SU-DHL-6 (cell line): ENCODE measurements at regions not wholly inside any gene's neighbourhood (a gene's known extent, or its start where the extent isn't known, plus 50 kb on each side); places are given as distances from the start of the nearest gene placed in this dataset.

Experiments used
- H2AFZ ChIP-seq: fragments of 200-600 bp; sonication (generic); 2 replicates; pipeline ENCODE4 v1.6.1; 2014; ENCODE audit warnings: low read depth, mild to moderate bottlenecking, moderate library complexity, mixed read lengths, antibody characterized with exemption, low read length; ENCODE audit not compliant: severe bottlenecking
- H3F3A ChIP-seq: fragments of 200-600 bp; shearing (Covaris generic); 2 replicates; pipeline ENCODE4 v1.6.0; 2016; ENCODE audit warnings: antibody characterized with exemption, mild to moderate bottlenecking; ENCODE audit not compliant: insufficient read depth
- H3K27ac ChIP-seq: fragments of 200-600 bp; sonication (generic); 2 replicates; pipeline ENCODE4 v1.5.1; 2016; ENCODE audit warnings: low read depth, mild to moderate bottlenecking, low read length, moderate library complexity, mixed read lengths
- H3K27me3 ChIP-seq: fragments of 200-600 bp; sonication (generic), shearing (Covaris generic); 2 replicates; pipeline ENCODE4 v1.6.0; 2014; ENCODE audit warnings: mild to moderate bottlenecking, low read length
- H3K36me3 ChIP-seq: fragments of 200-600 bp; sonication (generic); 2 replicates; pipeline ENCODE4 v1.6.1; 2014; ENCODE audit warnings: mild to moderate bottlenecking, low read length, mixed read lengths
- H3K4me2 ChIP-seq: fragments of 300-600, 200-600 bp; shearing (Covaris generic), sonication (generic); 2 replicates; pipeline ENCODE4 v1.6.0; 2014; ENCODE audit warnings: low read length, low read depth, mild to moderate bottlenecking; ENCODE audit not compliant: poor library complexity, severe bottlenecking
- H3K4me3 ChIP-seq: fragments of 200-600 bp; sonication (generic); 2 replicates; pipeline ENCODE4 v1.5.1; 2014; ENCODE audit warnings: antibody characterized with exemption, low read length, mild to moderate bottlenecking, mixed read lengths; ENCODE audit not compliant: insufficient read depth, poor library complexity, severe bottlenecking
- H3K79me2 ChIP-seq: fragments of 200-600 bp; sonication (generic); 2 replicates; pipeline ENCODE4 v1.6.1; 2014; ENCODE audit warnings: mild to moderate bottlenecking, low read length, moderate library complexity; ENCODE audit not compliant: insufficient read depth
- H3K9ac ChIP-seq: fragments of 200-600 bp; sonication (generic); 2 replicates; pipeline ENCODE4 v1.7.0; 2014; ENCODE audit warnings: mild to moderate bottlenecking, low read length
- H3K9me2 ChIP-seq: fragments of 200-600 bp; sonication (generic); replicated peaks from 2 replicates; pipeline ENCODE4 v1.6.1; 2014; ENCODE audit warnings: low read length; ENCODE audit not compliant: insufficient read depth
- H3K9me3 ChIP-seq: fragments of 200-600 bp; sonication (generic); 2 replicates; pipeline ENCODE4 v1.6.1; 2014; ENCODE audit warnings: low read length, mixed read lengths; ENCODE audit not compliant: insufficient read depth
- H4K20me1 ChIP-seq: fragments of 200-600 bp; sonication (generic); 2 replicates; pipeline ENCODE4 v1.6.1; 2014; ENCODE audit warnings: low read depth, mild to moderate bottlenecking, antibody characterized with exemption, low read length, moderate library complexity, mixed read lengths
- CTCF ChIP-seq: fragments of 200-600 bp; sonication (generic); IDR thresholded peaks from one replicate; pipeline ENCODE4 v1.5.1; 2017; ENCODE audit warnings: antibody characterized with exemption, mild to moderate bottlenecking, low read length, moderate library complexity; ENCODE audit not compliant: insufficient read depth, poor library complexity, severe bottlenecking
- EZH2phosphoT487 ChIP-seq: fragments of 200-600 bp; sonication (generic), shearing (Covaris generic); conservative IDR thresholded peaks from 2 replicates; pipeline ENCODE4 v1.6.1; 2018; ENCODE audit warnings: mild to moderate bottlenecking, antibody characterized with exemption, low read length, moderate library complexity, mixed read lengths

GRCh38 chr7:131919920-131920709 lies 363.7 kb upstream of the PODXL start:
- Histone ChIP-seq H3K9me2 (no peaks in the 10 kb centered on the region), H2AFZ (no peak overlapping the region), H3K4me2 (no peak overlapping the region), H3K9me3 (no peaks in the 10 kb centered on the region), H3K4me3 (no peak overlapping the region), H3K79me2 (no peaks in the 10 kb centered on the region), H3F3A (no peaks in the 10 kb centered on the region), H4K20me1 (no peaks in the 10 kb centered on the region), H3K27ac (no peak overlapping the region), H3K36me3 (no peaks in the 10 kb centered on the region), H3K9ac (no peak overlapping the region), H3K27me3 (no peaks in the 10 kb centered on the region)
- no peak for TF ChIP-seq EZH2phosphoT487
- no peak for TF ChIP-seq CTCF

GRCh38 chr7:131911112-131911511 lies 354.7 kb upstream of the PODXL start:
- no peaks in the 10 kb centered on the region for H3K9me3 ChIP-seq

GRCh38 chr7:131909151-131909768 lies 352.8 kb upstream of the PODXL start:
- TF ChIP-seq CTCF (no peak), EZH2phosphoT487 (no peak)
- Histone ChIP-seq H3K4me2 (no peak overlapping the region), H3K79me2 (no peaks in the 10 kb centered on the region), H3K36me3 (no peaks in the 10 kb centered on the region), H4K20me1 (no peaks in the 10 kb centered on the region), H3F3A (no peaks in the 10 kb centered on the region), H3K4me3 (no peak overlapping the region), H3K27ac (no peak overlapping the region), H2AFZ (no peak overlapping the region), H3K27me3 (no peaks in the 10 kb centered on the region), H3K9me3 (no peaks in the 10 kb centered on the region), H3K9ac (no peak overlapping the region), H3K9me2 (no peaks in the 10 kb centered on the region)

More at GRCh38 chr7:131911112-131911511, 354.7 kb upstream of the PODXL start:
- no peaks in the 10 kb centered on the region for H3F3A ChIP-seq
- H4K20me1 ChIP-seq = no peaks in the 10 kb centered on the region
- no peak overlapping the region for H3K4me3 ChIP-seq
- no peaks in the 10 kb centered on the region for H3K79me2 ChIP-seq
- TF ChIP-seq CTCF = no peak
- TF ChIP-seq EZH2phosphoT487 = no peak
- no peak overlapping the region for H2AFZ ChIP-seq
- no peak overlapping the region for H3K4me2 ChIP-seq
- no peaks in the 10 kb centered on the region for H3K27me3 ChIP-seq
- no peak overlapping the region for H3K9ac ChIP-seq
- H3K36me3 ChIP-seq = no peaks in the 10 kb centered on the region
- no peaks in the 10 kb centered on the region for H3K9me2 ChIP-seq
- H3K27ac ChIP-seq = no peak overlapping the region
